T-helper 1 cell treated with Interleukin-12 subunit alpha and Interleukin-12 subunit beta and Interleukin-4 antibody, amounts not matched to agents 30 μg/mL and 1 μg/mL, for 36 hours (primary cell): ENCODE measurements at regions not wholly inside any gene's neighbourhood (a gene's known extent, or its start where the extent isn't known, plus 50 kb on each side); places are given as distances from the start of the nearest gene placed in this dataset.
"Not testable (repeated sequence)": the region's sequence is repeated elsewhere in the genome, so short reads cannot be mapped to it uniquely, and the experiment has no call there.

Experiments used
- H3K27ac Mint-ChIP-seq: one replicate; pipeline ENCODE4 v1.8.0; 2021; ENCODE audit warnings: mild to moderate bottlenecking, mixed read lengths
- H3K27me3 Mint-ChIP-seq: one replicate; pipeline ENCODE4 v1.8.0; 2021; ENCODE audit warnings: low read depth, mixed read lengths
- H3K36me3 Mint-ChIP-seq: one replicate; pipeline ENCODE4 v1.8.0; 2021; ENCODE audit warnings: low read depth, mixed read lengths
- H3K4me1 Mint-ChIP-seq: one replicate; pipeline ENCODE4 v1.8.0; 2021; ENCODE audit warnings: low read depth, mixed read lengths
- H3K4me3 Mint-ChIP-seq: one replicate; pipeline ENCODE4 v1.8.0; 2021; ENCODE audit warnings: mild to moderate bottlenecking, moderate library complexity, mixed read lengths
- H3K9me3 Mint-ChIP-seq: one replicate; pipeline ENCODE4 v1.8.0; 2021; ENCODE audit warnings: mixed read lengths

GRCh38 chr13:109400209-109400608 lies 386.2 kb downstream of the IRS2 start:
- no peak overlapping the region for H3K27ac Mint-ChIP-seq
- H3K4me1 Mint-ChIP-seq, result no peaks in the 10 kb centered on the region
- H3K9me3 Mint-ChIP-seq, result no peaks in the 10 kb centered on the region
- no peaks in the 10 kb centered on the region for H3K27me3 Mint-ChIP-seq
- no peak overlapping the region for H3K4me3 Mint-ChIP-seq
- no peaks in the 10 kb centered on the region for H3K36me3 Mint-ChIP-seq

- H3K27me3 Mint-ChIP-seq, H3K9me3 Mint-ChIP-seq, H3K27ac Mint-ChIP-seq, H3K4me3 Mint-ChIP-seq, H3K4me1 Mint-ChIP-seq, H3K36me3 Mint-ChIP-seq: not testable (repeated sequence)
Observed at GRCh38 chr13:109398071-109398470, 388.3 kb downstream of the IRS2 start.

GRCh38 chr13:109397285-109397684 lies 389.1 kb downstream of the IRS2 start:
- no peaks in the 10 kb centered on the region for H3K4me1 Mint-ChIP-seq
- no peaks in the 10 kb centered on the region for H3K9me3 Mint-ChIP-seq
- no peak overlapping the region for H3K4me3 Mint-ChIP-seq
- no peak overlapping the region for H3K27ac Mint-ChIP-seq
- no peaks in the 10 kb centered on the region for H3K36me3 Mint-ChIP-seq
- H3K27me3 Mint-ChIP-seq, result no peaks in the 10 kb centered on the region

- H3K27me3 Mint-ChIP-seq, result no peaks in the 10 kb centered on the region
- H3K9me3 Mint-ChIP-seq, result no peaks in the 10 kb centered on the region
- no peaks in the 10 kb centered on the region for H3K4me1 Mint-ChIP-seq
- H3K4me3 Mint-ChIP-seq, result no peak overlapping the region
- H3K36me3 Mint-ChIP-seq, result no peaks in the 10 kb centered on the region
- no peak overlapping the region for H3K27ac Mint-ChIP-seq
Observed at GRCh38 chr13:109396266-109396665, 390.1 kb downstream of the IRS2 start.

GRCh38 chr13:109395014-109395413 lies 391.4 kb downstream of the IRS2 start:
- Mint-ChIP-seq H3K4me3 (no peak overlapping the region), H3K36me3 (no peaks in the 10 kb centered on the region), H3K4me1 (no peaks in the 10 kb centered on the region), H3K27ac (no peak overlapping the region), H3K9me3 (no peaks in the 10 kb centered on the region), H3K27me3 (no peaks in the 10 kb centered on the region)

GRCh38 chr13:109394311-109394988 lies 391.9 kb downstream of the IRS2 start:
- H3K27me3 Mint-ChIP-seq, result no peaks in the 10 kb centered on the region
- H3K27ac Mint-ChIP-seq, result no peak overlapping the region
- H3K9me3 Mint-ChIP-seq, result no peaks in the 10 kb centered on the region
- H3K4me3 Mint-ChIP-seq, result no peak overlapping the region
- no peaks in the 10 kb centered on the region for H3K4me1 Mint-ChIP-seq
- H3K36me3 Mint-ChIP-seq, result no peaks in the 10 kb centered on the region

GRCh38 chr13:109393045-109393444 lies 393.3 kb downstream of the IRS2 start:
- Mint-ChIP-seq H3K4me1 (no peaks in the 10 kb centered on the region), H3K4me3 (no peak overlapping the region), H3K27me3 (no peaks in the 10 kb centered on the region), H3K36me3 (no peaks in the 10 kb centered on the region), H3K27ac (no peak overlapping the region), H3K9me3 (no peaks in the 10 kb centered on the region)

GRCh38 chr13:109390391-109390790 lies 396.0 kb downstream of the IRS2 start:
- Mint-ChIP-seq H3K9me3 (no peaks in the 10 kb centered on the region), H3K27ac (no peak overlapping the region), H3K27me3 (no peaks in the 10 kb centered on the region), H3K36me3 (no peaks in the 10 kb centered on the region), H3K4me1 (no peaks in the 10 kb centered on the region), H3K4me3 (no peak overlapping the region)

GRCh38 chr13:109389892-109390345 lies 396.5 kb downstream of the IRS2 start:
- Mint-ChIP-seq H3K36me3 (no peaks in the 10 kb centered on the region), H3K4me1 (no peaks in the 10 kb centered on the region)

GRCh38 chr13:109389456-109389855 lies 396.9 kb downstream of the IRS2 start:
- H3K36me3 Mint-ChIP-seq, result no peaks in the 10 kb centered on the region
- H3K27ac Mint-ChIP-seq, result no peak overlapping the region
- H3K9me3 Mint-ChIP-seq, result no peaks in the 10 kb centered on the region
- H3K27me3 Mint-ChIP-seq, result no peaks in the 10 kb centered on the region
- no peaks in the 10 kb centered on the region for H3K4me1 Mint-ChIP-seq
- no peak overlapping the region for H3K4me3 Mint-ChIP-seq

More at GRCh38 chr13:109389892-109390345, 396.5 kb downstream of the IRS2 start:
- Mint-ChIP-seq H3K27ac (no peak overlapping the region), H3K27me3 (no peaks in the 10 kb centered on the region), H3K4me3 (no peak overlapping the region), H3K9me3 (no peaks in the 10 kb centered on the region)

GRCh38 chr13:109387471-109387870 lies 398.9 kb downstream of the IRS2 start:
- H3K4me3 Mint-ChIP-seq, result no peak overlapping the region
- H3K27me3 Mint-ChIP-seq, result no peaks in the 10 kb centered on the region
- no peaks in the 10 kb centered on the region for H3K36me3 Mint-ChIP-seq
- H3K4me1 Mint-ChIP-seq, result no peaks in the 10 kb centered on the region
- no peak overlapping the region for H3K27ac Mint-ChIP-seq
- H3K9me3 Mint-ChIP-seq, result no peaks in the 10 kb centered on the region

GRCh38 chr13:109385242-109385560 lies 401.2 kb downstream of the IRS2 start:
- Mint-ChIP-seq H3K27ac (no peak overlapping the region), H3K36me3 (no peaks in the 10 kb centered on the region), H3K4me1 (no peaks in the 10 kb centered on the region), H3K27me3 (no peaks in the 10 kb centered on the region), H3K9me3 (no peaks in the 10 kb centered on the region), H3K4me3 (no peak overlapping the region)

GRCh38 chr13:109384491-109385241 lies 401.7 kb downstream of the IRS2 start:
- no peaks in the 10 kb centered on the region for H3K36me3 Mint-ChIP-seq

GRCh38 chr13:109383683-109384082 lies 402.7 kb downstream of the IRS2 start:
- no peaks in the 10 kb centered on the region for H3K9me3 Mint-ChIP-seq
- no peaks in the 10 kb centered on the region for H3K4me1 Mint-ChIP-seq

More at GRCh38 chr13:109384491-109385241, 401.7 kb downstream of the IRS2 start:
- Mint-ChIP-seq H3K27me3 (no peaks in the 10 kb centered on the region), H3K9me3 (no peaks in the 10 kb centered on the region), H3K4me1 (no peaks in the 10 kb centered on the region), H3K27ac (no peak overlapping the region), H3K4me3 (no peak overlapping the region)

GRCh38 chr13:109381546-109382180 lies 404.7 kb downstream of the IRS2 start:
- Mint-ChIP-seq H3K27ac (no peak overlapping the region), H3K4me1 (no peaks in the 10 kb centered on the region), H3K4me3 (no peak overlapping the region), H3K27me3 (no peaks in the 10 kb centered on the region), H3K9me3 (no peaks in the 10 kb centered on the region), H3K36me3 (no peaks in the 10 kb centered on the region)

More at GRCh38 chr13:109383683-109384082, 402.7 kb downstream of the IRS2 start:
- no peaks in the 10 kb centered on the region for H3K36me3 Mint-ChIP-seq
- no peak overlapping the region for H3K4me3 Mint-ChIP-seq
- no peak overlapping the region for H3K27ac Mint-ChIP-seq
- no peaks in the 10 kb centered on the region for H3K27me3 Mint-ChIP-seq
